ENCODE measurements at regions not wholly inside any gene's neighbourhood (a gene's known extent, or its start where the extent isn't known, plus 50 kb on each side); places are given as distances from the start of the nearest gene placed in this dataset.

- TF ChIP-seq CTCF (IDR thresholded peaks at IDR 0.05) (no peak), ZFX (IDR thresholded peaks at IDR 0.05; ENCODE audit: borderline replicate concordance) (no peak)
- no peak overlapping the region for H3K27ac ChIP-seq
Measured at GRCh38 chr4:78691971-78692821, 84.0 kb upstream of the BMP2K start.

DNA sequence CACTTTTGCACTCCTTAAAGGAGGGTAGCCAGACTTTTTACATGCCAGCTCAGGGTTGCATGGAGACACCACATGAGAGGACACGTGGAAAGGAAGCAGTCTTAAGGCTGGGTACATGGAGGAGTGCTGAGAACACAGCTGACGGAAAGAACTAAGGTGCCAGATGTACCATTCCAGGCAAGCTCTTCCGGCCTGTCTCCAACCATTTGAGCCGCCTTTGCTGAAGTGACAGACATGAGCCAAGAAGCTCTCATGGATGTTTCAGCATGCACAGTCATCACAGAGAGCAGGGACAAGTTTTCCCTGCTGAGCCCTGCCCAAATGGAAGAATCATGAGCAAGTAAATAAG is 83.4 kb upstream of the BMP2K start:
- no peak for TF ChIP-seq CTCF (IDR thresholded peaks at IDR 0.05)
- no peak for TF ChIP-seq ZFX (IDR thresholded peaks at IDR 0.05; ENCODE audit: borderline replicate concordance)
- H3K27ac ChIP-seq, result no peak overlapping the region

DNA sequence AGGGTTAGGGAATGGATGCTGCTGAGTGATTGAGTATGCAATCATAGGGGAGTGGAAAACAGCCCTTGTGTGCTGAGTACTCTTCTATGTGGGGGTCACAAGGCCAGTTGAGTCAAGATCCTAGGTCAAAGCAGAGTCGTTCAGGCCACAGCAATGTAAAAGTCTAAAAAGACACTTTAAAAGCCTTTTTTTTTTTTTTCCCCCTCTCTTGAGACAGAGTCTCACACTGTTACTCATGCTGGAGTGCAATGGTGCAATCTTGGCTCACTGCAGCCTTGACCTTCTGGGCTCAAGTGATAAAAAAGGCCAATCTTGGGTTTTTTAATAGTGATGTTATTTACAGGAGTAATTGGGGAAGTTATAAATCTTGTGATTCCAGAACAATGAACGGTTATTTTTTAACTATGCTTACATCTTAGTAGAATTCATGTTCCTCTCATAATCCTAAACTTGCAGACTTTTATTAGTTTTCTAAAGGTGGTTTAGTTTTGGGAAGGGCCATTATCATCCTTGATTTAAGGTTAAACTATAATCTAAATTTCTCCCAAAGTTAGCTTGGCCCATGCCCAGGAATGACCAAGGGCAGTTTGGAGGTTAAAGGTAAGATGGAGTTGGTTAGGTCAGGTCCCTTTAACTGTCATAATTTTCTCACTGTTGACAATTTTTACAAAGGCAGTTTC is 82.2 kb upstream of the BMP2K start:
- no peak for TF ChIP-seq ZFX (IDR thresholded peaks at IDR 0.05; ENCODE audit: borderline replicate concordance)
- TF ChIP-seq CTCF (IDR thresholded peaks at IDR 0.05), result no peak
- H3K27ac ChIP-seq, result no peak overlapping the region

DNA sequence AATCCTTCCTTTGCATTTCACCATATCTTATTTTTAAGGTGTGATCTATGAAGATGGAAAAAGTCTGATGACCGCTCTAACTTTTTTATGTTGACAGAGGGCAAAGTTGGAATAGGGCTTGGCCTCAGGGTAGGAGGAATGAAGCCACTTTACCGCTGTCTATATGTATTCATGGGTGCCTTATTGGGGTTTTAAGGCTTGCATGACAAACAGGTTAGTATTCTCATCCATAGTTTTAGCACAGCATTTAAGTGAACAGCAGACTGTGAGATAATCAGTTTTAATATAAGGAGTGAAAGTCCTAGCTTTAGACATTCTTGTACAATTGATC is 81.7 kb upstream of the BMP2K start:
- no peak overlapping the region for H3K27ac ChIP-seq
- TF ChIP-seq CTCF (IDR thresholded peaks at IDR 0.05) (no peak), ZFX (IDR thresholded peaks at IDR 0.05; ENCODE audit: borderline replicate concordance) (no peak)

- H3K27ac ChIP-seq, result no peak overlapping the region
Measured at GRCh38 chr4:78695910-78696309, 80.2 kb upstream of the BMP2K start.

GRCh38 chr4:78703079-78703478 is 73.1 kb upstream of the BMP2K start:
- TF ChIP-seq ZFX (IDR thresholded peaks at IDR 0.05; ENCODE audit: borderline replicate concordance), result no peak
- TF ChIP-seq CTCF (IDR thresholded peaks at IDR 0.05), result no peak

More at GRCh38 chr4:78695910-78696309, 80.2 kb upstream of the BMP2K start:
- TF ChIP-seq ZFX (IDR thresholded peaks at IDR 0.05; ENCODE audit: borderline replicate concordance), result no peak
- TF ChIP-seq CTCF (IDR thresholded peaks at IDR 0.05), result no peak

GRCh38 chr4:78704317-78704716 is 71.8 kb upstream of the BMP2K start:
- TF ChIP-seq CTCF (IDR thresholded peaks at IDR 0.05) (no peak), ZFX (IDR thresholded peaks at IDR 0.05; ENCODE audit: borderline replicate concordance) (no peak)
- H3K27ac ChIP-seq, result peak overlapping the region; percentile 96

More at GRCh38 chr4:78703079-78703478, 73.1 kb upstream of the BMP2K start:
- no peak overlapping the region for H3K27ac ChIP-seq

All from 22Rv1 (cell line).